ENCODE measurements at regions not wholly inside any gene's neighbourhood (a gene's known extent, or its start where the extent isn't known, plus 50 kb on each side); places are given as distances from the start of the nearest gene placed in this dataset.
A peak's percentile ranks its signal among the peaks of the same experiment; 100 is the strongest.
"Not testable (repeated sequence)": the region's sequence is repeated elsewhere in the genome, so short reads cannot be mapped to it uniquely, and the experiment has no call there.

DNA sequence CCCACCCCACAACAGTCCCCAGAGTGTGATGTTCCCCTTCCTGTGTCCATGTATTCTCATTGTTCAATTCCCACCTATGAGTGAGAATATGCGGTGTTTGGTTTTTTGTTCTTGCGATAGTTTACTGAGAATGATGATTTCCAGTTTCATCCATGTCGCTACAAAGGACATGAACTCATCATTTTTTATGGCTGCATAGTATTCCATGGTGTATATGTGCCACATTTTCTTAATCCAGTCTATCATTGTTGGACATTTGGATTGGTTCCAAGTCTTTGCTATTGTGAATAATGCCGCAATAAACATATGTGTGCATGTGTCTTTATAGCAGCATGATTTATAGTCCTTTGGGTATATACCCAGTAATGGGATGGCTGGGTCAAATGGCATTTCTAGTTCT, 156.9 kb downstream of the RHOU start:
- not testable (repeated sequence) for DNase-seq (ENCODE audit: low read depth)

DNA sequence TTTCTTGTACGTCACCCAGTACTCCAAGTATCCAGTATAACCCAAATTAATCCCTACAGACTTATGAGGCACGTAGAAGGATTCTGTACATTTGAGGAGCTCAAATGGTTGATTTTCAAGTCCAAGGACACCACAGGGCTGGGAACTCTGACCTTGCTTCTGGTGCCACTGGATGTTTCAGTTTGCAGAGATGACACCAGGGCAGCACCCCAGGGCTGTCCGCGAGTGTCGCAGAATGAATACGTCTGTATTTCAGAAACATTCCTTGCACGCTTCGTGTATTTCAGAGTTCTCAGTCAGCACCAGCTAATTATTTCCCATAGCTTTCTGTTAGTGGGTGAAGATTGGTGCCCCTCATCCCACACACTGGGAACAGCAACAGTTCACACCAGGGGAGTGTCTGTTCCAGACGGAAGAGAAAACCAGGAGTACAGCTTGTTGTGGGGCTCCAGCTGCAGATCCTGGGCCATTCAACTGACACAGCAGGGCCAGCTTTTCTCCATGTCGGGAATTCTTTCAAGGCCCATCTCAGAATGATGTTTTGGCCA, 159.2 kb downstream of the RHOU start:
- no peak for DNase-seq (ENCODE audit: low read depth)

DNA sequence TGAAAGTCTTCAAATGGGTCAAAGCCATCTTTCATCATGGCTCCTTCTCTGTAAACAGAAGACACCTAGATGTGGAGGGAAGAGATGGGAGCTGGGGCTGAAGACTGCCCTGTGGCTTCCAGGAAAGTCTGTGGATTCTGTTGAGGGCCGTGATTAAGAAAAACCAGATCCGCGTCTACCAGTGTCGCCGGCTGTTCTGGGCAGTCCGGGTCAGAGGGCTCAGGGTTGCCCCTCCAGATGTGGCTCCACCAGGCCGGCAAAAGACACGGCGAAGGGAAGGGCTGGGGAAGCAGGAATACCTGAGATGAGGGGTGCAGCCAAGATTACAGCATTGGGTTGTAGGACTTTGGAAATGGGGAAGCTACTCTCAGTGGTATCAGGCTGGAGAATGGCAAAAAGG, 162.6 kb downstream of the RHOU start:
- no peak for DNase-seq (ENCODE audit: low read depth)

DNA sequence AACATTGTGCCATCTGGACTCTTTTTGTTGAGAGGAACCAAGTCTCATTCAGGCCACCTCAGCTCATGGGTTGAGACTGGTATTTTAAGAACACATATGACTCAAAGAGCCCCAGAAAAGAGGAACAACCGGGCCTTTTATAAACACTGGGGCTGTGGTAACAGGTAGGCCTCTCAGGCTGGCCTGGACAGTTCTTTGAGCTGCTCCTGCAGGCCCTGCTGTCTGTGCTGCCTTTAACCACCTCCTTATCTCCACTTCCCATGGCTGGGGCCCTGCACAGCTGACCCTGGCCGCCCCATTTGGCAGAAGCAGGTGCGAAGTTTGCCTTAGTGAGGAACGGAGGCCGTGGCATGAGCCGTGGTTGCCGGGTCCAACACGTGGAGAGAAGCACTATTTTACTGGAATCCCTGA, 163.3 kb downstream of the RHOU start:
- DNase-seq (ENCODE audit: low read depth) = no peak

DNA sequence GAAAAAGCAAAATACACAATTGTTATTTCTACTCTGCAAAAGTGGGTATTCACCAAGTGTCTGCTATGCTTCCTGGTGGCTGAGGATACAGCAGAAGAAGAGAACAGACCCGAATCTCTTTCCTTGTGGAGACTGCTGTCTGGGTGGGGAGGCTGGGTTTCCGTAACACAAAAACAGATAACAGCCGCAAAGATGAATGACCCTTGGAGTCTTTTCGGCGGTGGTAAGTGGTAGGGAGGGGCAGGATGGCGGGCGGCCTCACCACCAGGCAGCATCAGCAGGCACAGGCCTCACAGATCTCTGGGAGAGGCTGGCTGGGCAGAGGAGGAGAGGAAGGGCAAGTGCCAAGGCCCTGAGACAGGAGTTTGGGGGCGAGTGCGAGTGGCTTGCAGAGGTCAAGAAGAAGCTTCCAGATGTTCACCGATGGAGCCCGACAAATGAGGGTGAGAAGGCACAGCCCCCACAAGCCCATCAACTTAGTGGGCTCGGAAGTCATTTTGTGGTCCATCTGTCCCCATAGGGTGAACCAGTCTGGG, 164.2 kb downstream of the RHOU start:
- no peak for DNase-seq (ENCODE audit: low read depth)

DNA sequence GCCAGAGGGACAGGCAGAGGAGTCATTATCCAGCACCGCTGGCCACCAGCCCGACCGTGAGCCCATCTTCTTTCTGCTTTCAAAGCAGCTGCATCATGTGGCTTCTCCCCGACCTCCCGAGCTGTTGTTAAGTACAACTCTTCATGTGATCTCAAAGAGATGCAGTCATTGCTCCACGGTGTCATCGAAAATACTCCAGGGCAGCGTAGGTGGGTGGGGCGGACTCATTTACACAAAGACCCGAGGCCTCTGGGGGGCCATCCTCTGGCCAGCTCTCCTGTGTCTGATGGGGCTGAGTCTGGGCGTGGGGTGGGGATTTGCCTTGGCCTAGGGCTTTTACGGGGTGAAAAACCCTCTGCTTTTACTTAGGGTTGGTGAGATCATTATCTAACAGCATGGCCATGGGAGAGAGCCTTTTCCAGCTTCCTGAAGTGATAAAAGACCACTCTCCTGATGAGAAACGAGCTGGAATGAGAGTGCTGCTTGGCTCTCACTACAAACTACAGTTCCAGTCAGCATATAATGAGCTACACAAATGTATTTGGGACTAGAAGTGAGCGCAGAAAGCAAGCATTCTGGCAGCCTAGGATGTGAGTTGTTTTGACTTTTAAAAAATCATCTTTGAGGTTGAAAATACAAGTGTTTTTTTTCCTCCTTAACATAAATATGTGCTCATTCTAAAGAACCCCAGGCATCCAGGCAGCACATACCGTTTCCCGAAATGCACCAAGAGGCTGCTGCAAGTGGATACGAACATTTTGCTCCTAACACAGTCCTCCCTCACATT, 165.0 kb downstream of the RHOU start:
- no peak for DNase-seq (ENCODE audit: low read depth)

DNA sequence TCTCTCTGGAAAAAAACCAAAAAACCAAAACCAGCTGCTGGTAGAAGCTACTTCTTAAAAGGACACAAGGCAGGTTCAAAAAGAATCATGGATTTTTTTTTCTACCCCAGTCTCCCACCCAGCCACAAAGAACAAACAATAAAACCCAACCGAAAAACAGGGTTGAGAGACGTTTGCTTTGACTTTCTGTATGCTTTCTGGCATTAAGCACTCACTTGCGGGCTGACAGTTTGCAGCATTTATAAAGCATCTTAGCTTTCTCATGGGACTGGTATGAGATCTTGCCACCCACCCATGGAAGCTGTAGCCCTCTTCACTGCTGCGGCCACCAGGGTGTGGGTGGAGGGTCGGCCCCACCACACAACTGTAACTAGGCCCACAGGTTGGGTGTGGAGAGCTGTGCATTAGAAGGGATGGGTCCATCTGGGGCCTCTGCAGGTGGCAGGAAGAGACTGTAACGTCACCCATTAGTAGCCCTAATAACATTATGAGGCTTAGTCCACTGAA, 165.7 kb downstream of the RHOU start:
- DNase-seq (ENCODE audit: low read depth) = no peak

DNA sequence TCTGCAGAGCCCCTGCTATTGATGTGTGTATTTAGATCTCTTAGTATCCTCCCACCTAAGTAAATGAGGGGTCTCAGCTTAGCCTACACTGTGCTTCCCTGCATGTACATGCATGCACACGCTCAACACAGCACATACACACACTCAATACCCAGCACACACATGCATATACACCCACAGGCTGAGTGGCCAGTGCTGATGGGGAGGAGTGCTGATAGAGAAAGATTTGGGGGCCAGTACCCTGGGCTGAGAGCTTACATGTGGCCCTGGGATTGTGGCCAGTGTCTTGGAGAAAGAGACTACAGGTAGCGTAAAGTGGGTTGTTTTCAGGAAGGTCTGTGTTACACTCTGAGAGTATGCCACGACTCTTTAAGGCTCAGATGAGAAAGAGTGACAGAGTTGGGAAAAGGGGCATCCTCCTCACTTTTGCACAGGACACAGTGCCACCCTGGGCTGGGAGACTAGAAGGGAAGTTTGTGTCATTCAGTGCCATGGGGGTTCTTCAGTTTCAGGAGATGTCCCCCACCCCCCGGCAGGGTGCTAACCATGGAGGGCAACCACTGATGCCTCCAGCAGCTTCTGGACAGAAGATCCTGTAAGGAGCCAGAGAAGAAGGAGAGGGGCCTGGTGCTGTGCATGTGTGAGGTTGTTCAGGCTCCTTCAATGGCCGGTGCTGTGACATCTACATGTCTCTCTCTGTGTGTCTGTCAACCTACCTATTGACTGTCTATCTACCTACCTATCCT, 166.8 kb downstream of the RHOU start:
- no peak for DNase-seq (ENCODE audit: low read depth)

DNA sequence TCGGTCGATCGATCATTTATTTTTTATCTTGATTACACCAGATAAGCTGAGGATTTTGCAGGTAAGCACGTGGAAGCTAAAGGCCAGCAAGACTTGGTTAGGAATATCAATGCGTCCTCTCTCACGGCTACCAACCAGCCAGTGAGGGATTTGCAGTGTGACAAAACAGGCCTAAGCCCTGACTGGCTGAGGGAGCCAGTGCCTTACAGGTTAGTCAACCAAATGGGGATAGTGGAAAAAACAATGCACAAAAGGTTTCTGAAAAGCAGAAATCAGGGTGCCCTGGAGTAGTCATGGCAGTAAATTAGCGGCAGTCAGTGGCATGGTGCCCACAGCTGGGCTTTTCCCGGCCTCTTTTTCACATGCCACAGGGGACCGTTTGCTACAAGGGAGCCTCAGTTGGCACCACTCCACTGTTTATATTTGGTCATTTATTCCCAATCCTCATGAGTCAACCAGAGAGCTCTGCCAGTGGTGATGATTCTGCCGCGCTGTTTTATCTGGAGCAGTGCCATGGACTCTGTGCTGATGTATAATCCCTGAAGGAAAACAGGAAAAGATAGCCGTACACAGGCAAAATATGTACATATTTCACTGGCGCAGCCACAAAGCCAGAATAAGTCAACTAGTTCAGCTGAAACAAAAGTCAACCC, 167.6 kb downstream of the RHOU start:
- DNase-seq (ENCODE audit: low read depth) = peak; percentile 98

DNA sequence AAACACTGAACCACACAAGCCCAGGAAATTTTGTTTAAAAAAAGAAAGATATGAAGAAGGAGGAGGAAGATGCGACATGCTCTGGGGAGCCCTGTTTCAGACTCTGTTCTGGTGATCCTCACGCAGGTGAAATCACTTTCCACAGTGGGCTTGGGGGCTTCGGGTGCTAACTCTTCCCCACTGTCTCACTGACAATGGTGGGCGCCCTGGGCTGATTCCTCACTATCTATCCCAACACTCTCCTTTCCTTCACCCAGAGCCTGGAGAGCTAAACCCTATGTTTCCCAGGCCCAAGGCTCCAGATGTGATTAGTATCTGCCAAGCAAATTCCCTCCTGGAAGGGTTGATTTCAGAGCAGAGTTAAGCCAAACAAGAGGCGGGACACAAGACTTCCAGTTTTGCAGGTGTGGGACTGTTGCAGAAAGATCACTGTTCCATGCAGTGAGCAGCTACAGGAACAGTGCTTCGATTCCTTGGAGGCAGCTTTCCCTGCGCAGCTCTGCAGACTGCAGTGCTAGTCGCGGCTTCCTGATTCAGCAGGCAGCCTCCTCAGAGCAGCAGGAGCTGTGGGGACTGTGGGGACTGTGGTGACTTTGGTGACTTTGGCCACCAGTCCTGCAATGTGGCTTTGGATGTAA, 168.3 kb downstream of the RHOU start:
- peak; percentile 46 for DNase-seq (ENCODE audit: low read depth)

DNA sequence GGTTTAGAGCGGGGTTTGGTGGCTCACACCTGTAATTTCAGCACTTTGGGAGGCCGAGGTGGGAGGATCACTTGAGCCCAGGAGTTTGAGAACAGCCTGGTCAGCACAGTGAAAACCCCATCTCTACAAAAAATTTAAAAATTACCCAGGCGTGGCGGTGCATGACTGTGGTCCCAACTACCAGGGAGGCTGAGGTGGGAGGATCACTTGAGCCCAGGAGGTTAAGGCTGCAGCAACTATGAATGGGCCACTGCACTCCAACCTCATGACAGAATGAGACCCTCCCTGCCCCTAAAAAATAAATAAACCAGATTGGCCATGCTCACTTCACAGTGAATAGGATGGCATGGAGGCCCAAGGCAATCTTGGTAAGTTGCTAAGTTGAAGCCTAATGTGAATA, 168.9 kb downstream of the RHOU start:
- DNase-seq (ENCODE audit: low read depth) = no peak

DNA sequence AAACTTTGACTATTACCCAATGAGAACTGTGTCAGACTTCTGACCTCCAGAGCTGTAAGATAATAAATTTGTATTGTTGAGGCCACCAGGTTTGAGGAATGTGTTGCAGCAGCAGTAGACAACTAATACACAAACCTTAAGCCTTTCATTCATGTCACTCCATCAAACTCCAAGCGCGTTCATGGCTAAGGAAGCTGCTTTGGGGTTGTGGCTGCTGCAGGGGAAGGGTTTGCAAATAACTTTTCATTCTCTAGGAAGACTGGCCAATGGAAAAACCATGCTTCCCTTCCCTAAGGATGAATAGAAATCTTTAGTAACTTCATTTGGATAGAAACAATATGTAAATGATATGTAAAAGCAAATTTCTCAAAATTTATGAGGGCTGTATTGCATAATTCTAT, 170.4 kb downstream of the RHOU start:
- DNase-seq (ENCODE audit: low read depth) = no peak

DNA sequence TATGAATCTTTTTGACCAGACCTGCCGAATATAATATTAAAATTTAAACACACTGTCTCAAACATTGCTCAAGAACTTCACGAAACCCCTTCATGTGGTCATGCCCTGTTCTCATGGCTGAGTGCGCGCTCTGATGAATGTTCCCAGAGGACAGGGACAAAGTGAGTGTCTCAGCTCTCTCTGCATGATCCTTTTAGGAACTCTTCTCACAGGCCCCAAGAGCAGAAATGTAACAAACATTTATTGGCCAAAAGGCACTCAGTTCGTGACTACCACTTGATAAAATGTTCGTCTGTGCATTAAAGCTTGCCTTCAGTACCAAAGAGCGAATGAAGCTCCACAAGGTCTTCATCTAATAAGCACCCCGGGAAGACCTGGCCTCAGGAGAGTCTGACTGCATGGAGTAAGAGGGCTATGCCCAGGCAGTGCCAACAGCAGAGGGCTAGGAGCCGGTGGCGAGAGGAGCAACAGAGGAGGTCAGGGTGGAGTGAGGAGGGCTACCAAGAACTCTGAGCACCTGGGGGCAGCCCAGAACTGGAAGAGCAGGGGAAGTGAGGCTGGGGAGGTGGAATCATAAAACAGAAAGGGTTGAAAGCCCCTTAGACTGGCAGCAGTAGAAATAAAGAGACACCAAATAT, 171.1 kb downstream of the RHOU start:
- no peak for DNase-seq (ENCODE audit: low read depth)

DNA sequence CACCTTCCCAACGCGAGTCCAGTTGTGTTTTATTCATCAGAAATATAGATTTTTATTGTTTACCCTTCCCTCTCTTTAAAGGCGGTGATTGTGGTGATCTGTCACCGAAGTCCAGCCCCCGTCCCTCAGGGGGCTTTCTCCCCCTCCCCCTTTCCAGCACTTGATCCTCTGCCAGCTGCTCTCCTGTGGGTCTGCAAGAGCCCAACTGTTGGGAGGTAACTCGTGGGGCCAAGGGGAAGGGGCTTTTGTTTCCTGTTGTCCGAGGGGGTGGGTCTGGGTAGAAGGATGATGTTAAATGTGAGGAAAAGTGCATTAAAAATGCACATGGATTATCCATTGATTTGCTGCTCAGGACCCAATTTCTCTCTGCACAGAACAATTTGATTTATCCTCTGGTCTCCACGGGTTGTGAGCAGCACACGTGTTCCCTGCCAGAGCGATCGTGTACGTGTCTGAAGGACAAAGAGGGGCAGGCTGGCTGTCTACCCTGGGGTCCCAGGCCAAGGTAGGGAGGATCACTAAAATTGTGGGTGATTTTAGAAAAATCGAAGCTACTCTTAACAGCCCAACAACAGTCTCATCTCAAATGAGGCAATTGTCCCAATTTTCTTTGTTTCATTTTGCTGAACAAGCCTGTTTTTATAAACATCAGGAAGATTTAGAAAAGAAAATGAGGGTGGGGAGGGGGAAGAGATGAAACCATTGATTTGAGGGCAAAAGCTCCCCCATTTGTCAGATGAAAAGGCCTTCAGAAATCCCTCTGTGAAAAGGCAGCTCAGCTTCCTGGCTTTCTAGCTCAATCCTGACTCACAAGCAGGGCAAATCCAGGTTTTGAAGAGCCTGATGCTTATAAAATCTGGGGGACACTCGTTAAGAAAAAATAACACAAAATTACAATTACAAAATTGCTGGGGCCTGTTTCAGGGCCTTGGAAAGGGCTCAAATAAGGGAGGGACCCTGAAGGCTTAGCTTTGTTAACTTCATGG, 176.2 kb downstream of the RHOU start:
- DNase-seq (ENCODE audit: low read depth) = no peak

DNA sequence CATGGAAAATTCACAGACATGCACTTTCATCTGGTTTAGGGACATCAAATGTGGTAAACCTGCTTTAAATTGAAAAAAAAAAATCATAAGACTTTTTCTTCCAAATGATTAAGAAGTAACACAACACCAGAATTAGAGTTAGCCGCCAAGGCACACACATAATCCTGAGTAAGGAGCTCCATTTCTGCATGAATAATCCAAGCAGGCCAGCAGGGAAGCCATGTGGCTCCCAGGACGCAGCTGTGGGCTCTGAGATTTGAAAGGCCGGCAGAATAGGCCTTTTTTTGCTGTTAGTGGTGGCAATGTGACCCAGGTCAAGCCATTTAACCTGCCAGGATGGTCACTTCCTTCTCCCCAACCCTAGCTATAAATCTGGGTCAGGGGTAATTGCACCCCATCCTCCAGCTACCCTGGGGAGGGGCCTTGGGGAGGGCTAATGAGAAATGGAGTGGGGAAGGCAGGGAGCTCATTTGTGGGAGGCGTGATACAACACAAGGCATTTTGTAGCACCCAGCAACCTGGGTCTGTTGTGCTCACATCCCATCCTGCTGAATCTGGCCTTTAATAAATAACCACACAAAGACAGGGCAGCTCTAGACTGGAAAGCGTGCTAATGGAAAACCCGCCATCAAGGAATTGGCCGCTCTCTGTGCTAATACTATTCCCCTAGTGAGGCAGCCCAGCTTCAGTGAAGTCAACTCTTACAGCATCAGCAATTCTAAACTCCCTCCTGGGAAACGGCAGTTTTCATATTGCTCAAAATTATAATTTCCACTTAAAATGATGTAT, 178.5 kb downstream of the RHOU start:
- no peak for DNase-seq (ENCODE audit: low read depth)

DNA sequence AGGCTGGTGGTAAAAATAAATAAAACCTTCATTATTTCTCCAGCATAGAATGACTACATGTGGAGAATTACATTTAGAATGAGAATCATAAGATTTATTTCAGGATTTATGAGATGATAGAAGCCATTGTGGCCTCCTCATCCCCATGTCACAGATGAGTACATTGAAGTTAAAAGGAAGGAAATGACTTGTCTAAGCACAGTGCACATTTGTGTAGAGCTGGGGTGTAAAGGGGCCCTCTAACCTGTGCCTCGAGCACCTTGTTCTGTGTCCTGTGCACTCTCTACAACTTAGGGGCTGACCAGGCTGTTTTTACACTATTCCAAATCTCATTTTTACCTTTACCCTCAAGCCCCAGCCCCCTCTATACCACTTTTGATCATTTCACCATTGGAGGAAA, 179.4 kb downstream of the RHOU start:
- DNase-seq (ENCODE audit: low read depth) = no peak

DNA sequence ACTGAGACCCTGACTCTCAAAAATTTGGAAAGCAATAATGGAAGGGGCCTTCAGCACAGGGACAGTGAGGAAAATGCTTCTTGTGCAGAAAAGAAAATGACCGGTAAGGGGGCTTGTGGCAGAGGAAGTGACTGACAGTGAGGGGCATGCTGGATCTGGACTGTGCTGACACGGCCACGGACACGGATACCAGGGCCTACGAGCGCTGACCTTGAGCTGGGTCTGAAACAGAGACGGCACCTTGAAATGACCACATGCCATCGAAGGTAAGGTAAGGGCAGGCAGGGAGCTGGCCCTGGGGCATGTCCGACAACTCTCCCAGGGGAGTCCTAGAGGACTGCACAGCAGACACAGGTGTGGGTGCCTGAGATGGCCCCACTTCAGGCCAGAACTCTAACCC, 182.1 kb downstream of the RHOU start:
- no peak for DNase-seq (ENCODE audit: low read depth)

DNA sequence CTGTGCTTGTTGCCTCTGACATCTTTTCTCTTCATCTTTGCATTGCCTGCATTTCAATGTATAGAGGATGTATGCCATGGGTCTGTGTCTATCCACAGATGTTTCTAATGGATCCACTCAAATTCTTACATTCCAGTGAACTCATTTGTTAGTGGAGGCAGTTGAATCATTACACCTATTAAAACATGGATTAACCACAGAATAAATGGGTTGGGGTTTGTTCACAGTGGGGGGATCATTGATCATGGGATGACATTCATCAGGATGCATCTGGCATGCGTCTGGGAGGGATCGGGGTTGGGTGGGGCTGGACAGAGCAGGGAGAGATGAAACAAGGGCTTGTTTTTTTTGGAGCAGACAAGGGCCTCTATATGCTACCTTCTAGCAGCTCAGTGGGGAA, 182.5 kb downstream of the RHOU start:
- no peak for DNase-seq (ENCODE audit: low read depth)

DNA sequence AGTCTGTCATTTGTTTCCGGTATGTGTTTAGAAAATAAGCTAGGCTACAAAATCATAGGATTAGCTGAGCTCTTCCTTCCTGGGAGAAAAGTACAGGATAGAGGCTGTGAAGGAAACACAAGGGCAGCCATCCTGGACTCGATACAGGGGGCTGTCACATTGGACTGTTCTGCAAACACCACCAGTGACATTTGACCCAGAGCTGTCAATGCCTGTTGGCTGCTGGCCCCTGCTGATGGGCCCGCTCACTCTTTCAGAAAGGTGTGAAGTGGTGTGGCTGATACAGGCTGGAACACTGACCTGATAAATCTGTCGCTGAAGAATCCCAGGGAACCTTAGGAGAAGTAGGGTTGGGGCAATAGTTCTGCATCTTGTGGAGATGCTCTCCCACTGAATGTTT, 183.1 kb downstream of the RHOU start:
- DNase-seq (ENCODE audit: low read depth) = no peak
